OCI-LY7 (cell line): ENCODE measurements at regions not wholly inside any gene's neighbourhood (a gene's known extent, or its start where the extent isn't known, plus 50 kb on each side); places are given as distances from the start of the nearest gene placed in this dataset.

Experiments used
- BruUV-seq: library from RNA; stranded (reverse); fragments of 400-500 nt; replicated peaks from 2 replicates; lab custom pipeline; 2021; lab: Mats Ljungman, UMichigan
- CTCF ChIA-PET: fragments of 300-600 bp; sonication (Branson Sonifier 250); formaldehyde crosslinking; loops from one replicate; lab custom pipeline; 2022; ENCODE audit warnings: antibody characterized with exemption; ENCODE audit not compliant: unreplicated experiment; lab: Charles Lee
- POLR2A ChIA-PET: fragments of 300-600 bp; sonication (Branson Sonifier 250); formaldehyde crosslinking; loops from one replicate; lab custom pipeline; 2022; ENCODE audit warnings: antibody characterized with exemption; lab: Charles Lee
- DNase-seq: peaks from one replicate; pipeline ENCODE4 v3.0.0-alpha.2; 2015; ENCODE audit warnings: low spot score
- H2AFZ ChIP-seq: fragments of 200-600 bp; sonication (generic), shearing (Covaris generic); 2 replicates; pipeline ENCODE4 v1.6.1; 2014; ENCODE audit warnings: mild to moderate bottlenecking, antibody characterized with exemption, low read length, moderate library complexity
- H3K27ac ChIP-seq: fragments of 200-600 bp; sonication (generic); 2 replicates; pipeline ENCODE4 v1.5.1; 2014; ENCODE audit warnings: mixed run types, low read depth, mild to moderate bottlenecking, moderate library complexity, low read length, inconsistent platforms; ENCODE audit not compliant: poor library complexity, severe bottlenecking
- H3K36me3 ChIP-seq: fragments of 200-600 bp; sonication (generic); 2 replicates; pipeline ENCODE4 v1.6.1; 2014; ENCODE audit warnings: mild to moderate bottlenecking, antibody characterized with exemption, low read length, moderate library complexity, mixed read lengths; ENCODE audit not compliant: insufficient read depth
- H3K4me1 ChIP-seq: fragments of 200-600 bp; sonication (generic); 2 replicates; pipeline ENCODE4 v1.5.1; 2014; ENCODE audit warnings: mild to moderate bottlenecking, low read length; ENCODE audit not compliant: insufficient read depth, poor library complexity, severe bottlenecking
- H3K4me2 ChIP-seq: fragments of 200-600 bp; sonication (generic); 2 replicates; pipeline ENCODE4 v1.6.1; 2014; ENCODE audit warnings: mild to moderate bottlenecking, low read length
- H3K4me3 ChIP-seq: fragments of 200-600 bp; sonication (generic); 2 replicates; pipeline ENCODE4 v1.5.1; 2014; ENCODE audit warnings: mild to moderate bottlenecking, low read depth, low read length; ENCODE audit not compliant: poor library complexity, severe bottlenecking
- H3K79me2 ChIP-seq: fragments of 200-600 bp; sonication (generic); 2 replicates; pipeline ENCODE4 v1.6.1; 2016; ENCODE audit warnings: low read depth, mild to moderate bottlenecking, low read length, moderate library complexity, mixed read lengths; ENCODE audit not compliant: insufficient read depth
- H3K9me2 ChIP-seq: fragments of 200-600 bp; sonication (generic); 2 replicates; pipeline ENCODE4 v1.6.1; 2016; ENCODE audit warnings: mild to moderate bottlenecking, low read length, mixed read lengths; ENCODE audit not compliant: insufficient read depth
- H3K9me3 ChIP-seq: fragments of 200-600 bp; sonication (generic); 2 replicates; pipeline ENCODE4 v1.6.1; 2014; ENCODE audit warnings: mild to moderate bottlenecking, mixed run types, low read length, mixed read lengths
- H4K20me1 ChIP-seq: fragments of 200-600 bp; sonication (generic); 2 replicates; pipeline ENCODE4 v1.6.1; 2014; ENCODE audit warnings: mild to moderate bottlenecking, antibody characterized with exemption, low read length, moderate library complexity, mixed read lengths; ENCODE audit not compliant: insufficient read depth
- EZH2phosphoT487 ChIP-seq: fragments of 200-600 bp; sonication (generic); IDR thresholded peaks from 2 replicates; pipeline ENCODE4 v1.6.1; 2018; ENCODE audit warnings: low read depth, borderline replicate concordance, mild to moderate bottlenecking, mixed run types, antibody characterized with exemption, low read length, moderate library complexity, mixed read lengths
- intact Hi-C: fragments of 100-400 bp; cut with micrococcal nuclease; formaldehyde crosslinking; loops from one replicate; pipeline ENCODE4 v1.10.0; 2022; ENCODE audit not compliant: unreplicated experiment
- TF ChIP-seq, protein P1 (sequence below): fragments of 200-600 bp; sonication (generic); conservative IDR thresholded peaks from 2 replicates; pipeline ENCODE4 v1.5.1; 2014; ENCODE audit warnings: mild to moderate bottlenecking, antibody characterized with exemption, low read length, moderate library complexity, mixed read lengths

DNA sequence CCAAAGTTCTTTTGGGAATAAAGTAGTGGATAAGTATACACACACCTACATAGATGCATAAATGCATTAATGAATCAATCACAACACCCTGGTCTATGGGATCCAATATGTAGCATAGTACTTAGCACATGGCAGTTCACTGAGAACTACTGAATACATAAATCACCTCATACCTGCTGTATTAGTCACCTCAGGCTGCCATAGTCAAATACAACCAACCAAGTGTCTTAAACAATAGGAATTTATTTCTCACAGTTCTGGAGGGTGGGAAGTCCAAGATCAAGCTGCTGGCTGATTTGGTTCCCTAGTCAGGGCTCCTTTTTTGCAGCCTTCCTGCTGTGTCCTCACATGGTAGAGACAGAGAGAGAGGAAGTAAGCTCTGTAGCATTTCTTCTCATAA, 228.2 kb downstream of the NHLRC3 start:
- no peak for TF ChIP-seq EZH2phosphoT487
- TF ChIP-seq, protein P1, sequence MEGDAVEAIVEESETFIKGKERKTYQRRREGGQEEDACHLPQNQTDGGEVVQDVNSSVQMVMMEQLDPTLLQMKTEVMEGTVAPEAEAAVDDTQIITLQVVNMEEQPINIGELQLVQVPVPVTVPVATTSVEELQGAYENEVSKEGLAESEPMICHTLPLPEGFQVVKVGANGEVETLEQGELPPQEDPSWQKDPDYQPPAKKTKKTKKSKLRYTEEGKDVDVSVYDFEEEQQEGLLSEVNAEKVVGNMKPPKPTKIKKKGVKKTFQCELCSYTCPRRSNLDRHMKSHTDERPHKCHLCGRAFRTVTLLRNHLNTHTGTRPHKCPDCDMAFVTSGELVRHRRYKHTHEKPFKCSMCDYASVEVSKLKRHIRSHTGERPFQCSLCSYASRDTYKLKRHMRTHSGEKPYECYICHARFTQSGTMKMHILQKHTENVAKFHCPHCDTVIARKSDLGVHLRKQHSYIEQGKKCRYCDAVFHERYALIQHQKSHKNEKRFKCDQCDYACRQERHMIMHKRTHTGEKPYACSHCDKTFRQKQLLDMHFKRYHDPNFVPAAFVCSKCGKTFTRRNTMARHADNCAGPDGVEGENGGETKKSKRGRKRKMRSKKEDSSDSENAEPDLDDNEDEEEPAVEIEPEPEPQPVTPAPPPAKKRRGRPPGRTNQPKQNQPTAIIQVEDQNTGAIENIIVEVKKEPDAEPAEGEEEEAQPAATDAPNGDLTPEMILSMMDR, result no peak
- DNase-seq, result no peak
- ChIA-PET POLR2A (no interaction called here), CTCF (no interaction called here)
- Histone ChIP-seq H3K4me1 (no peaks in the 10 kb centered on the region), H3K27ac (no peak overlapping the region), H3K4me3 (no peak overlapping the region), H4K20me1 (no peaks in the 10 kb centered on the region), H3K9me3 (no peaks in the 10 kb centered on the region), H3K36me3 (no peaks in the 10 kb centered on the region), H2AFZ (no peak overlapping the region), H3K4me2 (no peak overlapping the region), H3K9me2 (no peaks in the 10 kb centered on the region), H3K79me2 (no peaks in the 10 kb centered on the region)
- BruUV-seq, result no TSS peak
- intact Hi-C loops, result no loop called here

DNA sequence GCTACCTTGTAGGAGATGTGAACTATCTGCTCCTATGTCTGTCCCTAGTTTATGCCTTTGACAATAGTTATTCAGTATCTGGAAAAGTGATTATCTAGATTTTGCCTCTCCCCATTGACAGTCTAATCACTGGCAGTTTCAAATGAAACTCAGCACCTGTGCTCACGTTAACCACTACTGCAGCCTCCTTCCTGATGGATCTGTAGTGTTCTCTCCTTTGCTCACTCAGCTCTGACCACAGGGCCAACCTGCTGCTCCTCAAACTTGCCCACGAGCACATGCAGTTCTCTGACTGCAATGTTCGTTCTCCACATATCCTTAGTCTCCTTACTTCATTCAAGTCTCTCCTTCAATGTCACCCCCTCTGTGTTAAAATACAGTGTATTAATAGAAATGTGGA, 230.1 kb downstream of the NHLRC3 start:
- H4K20me1 ChIP-seq, result no peaks in the 10 kb centered on the region
- no peaks in the 10 kb centered on the region for H3K79me2 ChIP-seq
- H3K9me2 ChIP-seq, result no peaks in the 10 kb centered on the region
- H3K27ac ChIP-seq, result no peak overlapping the region
- DNase-seq, result no peak
- TF ChIP-seq, protein P1, result no peak
- TF ChIP-seq EZH2phosphoT487, result no peak
- no peak overlapping the region for H3K4me3 ChIP-seq
- ChIA-PET POLR2A (no interaction called here), CTCF (no interaction called here)
- H2AFZ ChIP-seq, result no peak overlapping the region
- H3K36me3 ChIP-seq, result no peaks in the 10 kb centered on the region
- no TSS peak for BruUV-seq
- intact Hi-C loops, result no loop called here
- H3K4me2 ChIP-seq, result no peak overlapping the region
- H3K4me1 ChIP-seq, result no peaks in the 10 kb centered on the region
- no peaks in the 10 kb centered on the region for H3K9me3 ChIP-seq

DNA sequence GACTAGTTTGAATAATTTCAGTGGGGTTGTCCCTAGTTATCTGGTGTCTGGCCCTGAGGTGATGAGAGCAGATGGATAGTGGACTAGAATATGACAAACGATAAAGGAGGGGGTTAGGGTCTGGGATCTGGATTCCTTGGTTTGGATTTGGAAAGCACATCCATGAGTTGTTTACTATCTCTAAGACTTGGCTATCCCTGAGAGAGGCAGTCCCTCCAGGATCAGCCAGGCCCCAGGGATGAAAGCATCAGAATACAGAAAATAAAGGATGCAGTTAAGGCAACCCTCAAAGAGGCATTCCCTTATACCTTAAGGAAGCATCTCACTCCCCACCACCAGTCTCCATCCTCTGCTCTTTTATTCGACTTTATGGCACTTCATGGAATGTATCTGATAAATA, 230.7 kb downstream of the NHLRC3 start:
- Histone ChIP-seq H2AFZ (no peak overlapping the region), H3K4me3 (no peak overlapping the region), H3K27ac (no peak overlapping the region), H4K20me1 (no peaks in the 10 kb centered on the region), H3K36me3 (no peaks in the 10 kb centered on the region), H3K79me2 (no peaks in the 10 kb centered on the region), H3K9me3 (no peaks in the 10 kb centered on the region), H3K4me2 (no peak overlapping the region), H3K9me2 (no peaks in the 10 kb centered on the region), H3K4me1 (peaks cover 2% of the 10 kb centered on the region)
- ChIA-PET CTCF (no interaction called here), POLR2A (no interaction called here)
- DNase-seq, result no peak
- BruUV-seq, result no TSS peak
- TF ChIP-seq, protein P1, result no peak
- TF ChIP-seq EZH2phosphoT487, result no peak
- intact Hi-C loops, result no loop called here
